Upper lobe of left lung (tissue), 4 donors: ENCODE measurements at regions not wholly inside any gene's neighbourhood (a gene's known extent, or its start where the extent isn't known, plus 50 kb on each side); places are given as distances from the start of the nearest gene placed in this dataset.
"Not testable (repeated sequence)": the region's sequence is repeated elsewhere in the genome, so short reads cannot be mapped to it uniquely, and the experiment has no call there.

Experiments
- CTCF ChIP-seq, 6 experiments: fragments of 450-650 bp in 4 of 6; fragments of 200-600 bp in 2 of 6; sonication (generic) in 2 of 6; IDR thresholded peaks; one replicate each; pipeline ENCODE4 v1.5.1; 2016 to 2019; ENCODE audit warnings: antibody characterized with exemption in 6 of 6
- POLR2A ChIP-seq, 4 donors: fragments of 450-650 bp; IDR thresholded peaks; one replicate each; pipeline ENCODE4 v1.5.1; 2016 to 2017; ENCODE audit warnings: antibody characterized with exemption in 4 of 4, mild to moderate bottlenecking in 2 of 4

- TF ChIP-seq POLR2A, CTCF (IDR thresholded peaks at IDR 0.05): not testable (repeated sequence)
Observed at GRCh38 chr15:93734976-93735375, 496.4 kb upstream of the MCTP2 start.
